Fibroblast of mammary gland (primary cell): ENCODE measurements at regions not wholly inside any gene's neighbourhood (a gene's known extent, or its start where the extent isn't known, plus 50 kb on each side); places are given as distances from the start of the nearest gene placed in this dataset.

Experiments
- DNase-seq: peaks from one replicate; pipeline ENCODE4 v3.0.0-alpha.2; 2010; ENCODE audit warnings: low read depth
- H3K4me3 ChIP-seq: 2 replicates; pipeline ENCODE4 v1.5.1; 2011; ENCODE audit warnings: low read depth, mild to moderate bottlenecking, low read length, moderate library complexity; ENCODE audit not compliant: control insufficient read depth
- CTCF ChIP-seq: conservative IDR thresholded peaks from 2 replicates; pipeline ENCODE4 v1.5.1; 2011; ENCODE audit warnings: low read depth, low read length, inconsistent platforms; ENCODE audit not compliant: control insufficient read depth, insufficient read depth

- no peak overlapping the region for H3K4me3 ChIP-seq
- no peak for DNase-seq
- no peak for TF ChIP-seq CTCF
These were observed 106.5 kb upstream of the OXGR1 start for GRCh38 chr13:97100821-97101220.

- H3K4me3 ChIP-seq = no peak overlapping the region
- TF ChIP-seq CTCF = no peak
- DNase-seq = no peak
These were observed 107.8 kb upstream of the OXGR1 start for GRCh38 chr13:97101912-97102708.

GRCh38 chr13:97106323-97106722, 112.0 kb upstream of the OXGR1 start:
- DNase-seq = no peak
- H3K4me3 ChIP-seq = no peak overlapping the region
- no peak for TF ChIP-seq CTCF

GRCh38 chr13:97107815-97108529, 113.7 kb upstream of the OXGR1 start:
- no peak for TF ChIP-seq CTCF
- DNase-seq = peak; percentile 54
- H3K4me3 ChIP-seq = no peak overlapping the region

- TF ChIP-seq CTCF = no peak
- no peak overlapping the region for H3K4me3 ChIP-seq
- peak; percentile 78 for DNase-seq
These were observed 113.6 kb upstream of the MBNL2 start for GRCh38 chr13:97108530-97108900.

- no peak for TF ChIP-seq CTCF
- DNase-seq = no peak
- no peak overlapping the region for H3K4me3 ChIP-seq
These were observed 112.9 kb upstream of the MBNL2 start for GRCh38 chr13:97109256-97109655.
